Activated T-helper 1 cell treated with anti-CD3 and anti-CD28 coated beads, Interleukin-12 subunit alpha, Interleukin-12 subunit beta, Interleukin-2, Interleukin-4 antibody, amounts not matched to agents 30 ng/mL and 10 ng/mL and 1 ng/mL, durations not matched to agents 14 hours and 24 hours and 36 hours (primary cell): ENCODE measurements at regions not wholly inside any gene's neighbourhood (a gene's known extent, or its start where the extent isn't known, plus 50 kb on each side); places are given as distances from the start of the nearest gene placed in this dataset.

Source experiments
- DNase-seq: peaks from one replicate; pipeline ENCODE4 v3.0.0; 2021; ENCODE audit warnings: low spot score
- H3K27ac Mint-ChIP-seq: one replicate; pipeline ENCODE4 v1.8.0; 2021; ENCODE audit warnings: mild to moderate bottlenecking, mixed read lengths
- H3K27me3 Mint-ChIP-seq: one replicate; pipeline ENCODE4 v1.8.0; 2022; ENCODE audit warnings: mild to moderate bottlenecking, moderate library complexity, mixed read lengths; ENCODE audit not compliant: insufficient read depth
- H3K36me3 Mint-ChIP-seq: one replicate; pipeline ENCODE4 v1.8.0; 2021; ENCODE audit warnings: low read depth, mixed read lengths
- H3K4me1 Mint-ChIP-seq: one replicate; pipeline ENCODE4 v1.8.0; 2021; ENCODE audit warnings: low read depth, mixed read lengths
- H3K4me3 Mint-ChIP-seq: one replicate; pipeline ENCODE4 v1.8.0; 2021; ENCODE audit warnings: mild to moderate bottlenecking, moderate library complexity, mixed read lengths
- H3K9me3 Mint-ChIP-seq: one replicate; pipeline ENCODE4 v1.8.0; 2021; ENCODE audit warnings: mixed read lengths
- intact Hi-C: fragments of 100-400 bp; cut with micrococcal nuclease; formaldehyde crosslinking; loops from one replicate; pipeline ENCODE4 v1.15.1; 2024

DNA sequence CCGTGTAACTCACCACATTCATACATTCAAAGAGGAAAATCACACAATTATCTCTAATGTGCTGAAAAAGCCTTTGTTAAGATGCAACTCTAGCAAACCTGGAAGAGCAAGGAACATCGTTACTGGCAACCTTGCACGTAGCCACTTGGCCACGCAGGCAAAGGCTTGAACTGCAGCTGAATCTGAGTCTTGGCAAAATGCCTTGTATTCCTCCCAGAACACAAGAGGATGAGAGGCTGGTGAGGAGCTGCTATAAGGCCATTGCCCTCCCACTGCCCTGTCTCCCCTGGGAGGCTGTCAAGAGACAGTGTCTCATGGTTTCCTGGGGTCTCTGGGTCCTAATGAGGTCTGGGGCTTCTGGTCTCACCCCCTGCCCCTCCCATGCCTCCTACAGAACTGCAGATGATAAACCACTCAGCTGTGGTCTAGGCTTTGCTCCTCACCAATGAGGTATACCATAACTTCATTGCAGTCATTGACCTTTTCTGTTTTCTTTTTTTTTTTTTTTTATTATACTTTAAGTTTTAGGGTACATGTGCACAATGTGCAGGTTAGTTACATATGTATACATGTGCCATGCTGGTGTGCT is 141.4 kb downstream of the SPP2 start:
- DNase-seq = no peak
- H3K36me3 Mint-ChIP-seq = peaks cover 3% of the 10 kb centered on the region
- no peak overlapping the region for H3K27ac Mint-ChIP-seq
- H3K27me3 Mint-ChIP-seq = peaks cover 18% of the 10 kb centered on the region
- H3K4me3 Mint-ChIP-seq = no peak overlapping the region
- H3K9me3 Mint-ChIP-seq = peaks cover 21% of the 10 kb centered on the region
- no peaks in the 10 kb centered on the region for H3K4me1 Mint-ChIP-seq
- intact Hi-C loops = no loop called here

DNA sequence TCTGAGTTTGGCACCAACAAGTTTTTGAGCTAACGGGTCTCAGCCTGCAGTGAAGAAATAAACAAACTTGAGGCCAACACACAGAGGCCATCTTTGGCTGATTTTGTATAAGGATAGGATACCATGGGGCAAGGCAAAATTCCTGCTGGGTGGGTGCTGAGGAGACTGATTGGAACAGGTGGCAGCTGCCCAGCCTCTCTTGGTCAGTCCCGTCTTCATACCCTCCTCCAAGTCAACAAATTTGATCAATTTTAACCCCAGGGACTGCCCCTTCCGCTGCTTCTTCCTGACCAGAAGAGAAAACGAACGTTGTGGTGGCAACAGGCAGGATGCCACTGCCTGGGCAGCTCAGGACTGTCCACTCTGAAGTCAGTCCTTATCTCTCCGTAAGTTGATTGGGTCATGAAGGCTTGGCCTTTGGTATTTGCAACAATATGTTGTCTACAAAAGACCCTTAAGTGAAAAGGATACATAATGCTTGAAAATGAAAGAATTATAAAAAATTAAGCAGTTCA is 139.3 kb downstream of the SPP2 start:
- intact Hi-C loops = no loop called here
- Mint-ChIP-seq H3K27me3 (peaks cover 13% of the 10 kb centered on the region), H3K9me3 (peaks cover 6% of the 10 kb centered on the region), H3K36me3 (no peaks in the 10 kb centered on the region), H3K4me3 (no peak overlapping the region), H3K4me1 (no peaks in the 10 kb centered on the region), H3K27ac (no peak overlapping the region)
- no peak for DNase-seq

DNA sequence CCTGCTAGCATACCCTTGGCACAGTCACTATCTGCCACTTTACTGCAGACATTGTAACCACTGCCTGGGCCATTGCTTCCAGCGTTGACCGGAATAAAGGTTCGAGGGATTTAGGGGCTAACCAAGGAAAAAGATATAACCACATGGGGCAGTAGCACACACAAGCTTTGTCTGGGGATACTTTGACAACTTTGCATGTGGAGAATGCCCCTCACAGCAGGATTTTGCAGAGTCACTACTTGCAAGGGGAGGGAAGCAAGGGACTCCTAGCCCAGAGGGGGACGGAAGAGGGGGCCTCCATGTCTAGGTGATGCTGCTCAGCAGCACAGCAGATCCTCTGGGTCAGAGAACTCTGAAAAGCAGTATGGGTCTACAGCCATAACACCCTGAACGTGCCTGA is 138.7 kb downstream of the SPP2 start:
- no peak for DNase-seq
- H3K27ac Mint-ChIP-seq = no peak overlapping the region
- intact Hi-C loops = no loop called here
- H3K36me3 Mint-ChIP-seq = no peaks in the 10 kb centered on the region
- H3K9me3 Mint-ChIP-seq = peaks cover 3% of the 10 kb centered on the region
- no peaks in the 10 kb centered on the region for H3K4me1 Mint-ChIP-seq
- no peak overlapping the region for H3K4me3 Mint-ChIP-seq
- peaks cover 11% of the 10 kb centered on the region for H3K27me3 Mint-ChIP-seq

DNA sequence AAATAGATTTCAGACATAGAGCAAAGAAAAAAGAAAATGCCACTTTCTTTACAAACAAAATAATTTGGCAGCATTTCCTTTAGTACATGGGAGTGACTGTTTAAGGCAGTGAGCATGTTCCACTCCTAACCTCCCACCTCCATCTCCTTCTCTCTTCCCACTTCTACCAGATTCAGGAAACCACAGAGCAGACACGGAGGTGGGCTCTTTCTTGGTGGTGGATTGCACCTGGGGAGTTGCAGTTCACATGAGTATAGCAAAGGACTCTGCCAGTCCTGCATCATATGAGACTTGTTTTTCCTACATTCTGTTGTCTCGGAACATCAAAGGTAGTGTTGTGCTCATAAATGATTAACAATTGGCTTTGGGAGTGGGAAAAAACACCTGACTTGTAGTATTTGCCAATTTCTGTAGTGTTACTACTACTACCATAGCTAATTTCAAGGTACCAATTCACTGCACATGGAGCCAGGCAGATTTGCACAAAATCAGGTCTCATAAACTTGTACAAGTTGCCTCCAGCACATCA is 137.2 kb downstream of the SPP2 start:
- intact Hi-C loops = no loop called here
- no peak overlapping the region for H3K4me3 Mint-ChIP-seq
- H3K27ac Mint-ChIP-seq = no peak overlapping the region
- DNase-seq = no peak
- peaks cover 13% of the 10 kb centered on the region for H3K27me3 Mint-ChIP-seq
- H3K4me1 Mint-ChIP-seq = no peaks in the 10 kb centered on the region
- no peaks in the 10 kb centered on the region for H3K36me3 Mint-ChIP-seq
- no peaks in the 10 kb centered on the region for H3K9me3 Mint-ChIP-seq

DNA sequence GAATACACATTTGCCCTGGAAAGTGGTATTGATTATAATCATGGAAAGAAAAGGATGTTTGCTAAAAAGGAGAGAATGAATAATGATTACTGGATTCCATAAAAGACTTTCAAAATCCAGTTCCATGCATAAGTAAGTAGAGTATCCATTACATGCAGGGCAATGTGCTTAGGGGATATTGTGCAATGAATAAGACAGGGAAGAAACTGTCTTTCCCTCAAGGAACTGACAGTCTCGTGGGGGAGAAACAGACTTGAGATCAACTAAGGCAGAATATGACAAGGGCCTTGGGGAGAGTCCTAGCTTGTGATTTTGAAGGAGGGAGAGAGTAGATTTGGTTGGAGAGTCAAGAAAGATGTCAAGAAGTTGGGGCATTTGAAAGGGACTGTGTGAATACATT is 130.6 kb downstream of the SPP2 start:
- Mint-ChIP-seq H3K4me3 (no peak overlapping the region), H3K9me3 (no peaks in the 10 kb centered on the region), H3K27me3 (peaks cover 35% of the 10 kb centered on the region), H3K36me3 (peaks cover 1% of the 10 kb centered on the region), H3K4me1 (no peaks in the 10 kb centered on the region), H3K27ac (no peak overlapping the region)
- no peak for DNase-seq
- intact Hi-C loops = no loop called here

DNA sequence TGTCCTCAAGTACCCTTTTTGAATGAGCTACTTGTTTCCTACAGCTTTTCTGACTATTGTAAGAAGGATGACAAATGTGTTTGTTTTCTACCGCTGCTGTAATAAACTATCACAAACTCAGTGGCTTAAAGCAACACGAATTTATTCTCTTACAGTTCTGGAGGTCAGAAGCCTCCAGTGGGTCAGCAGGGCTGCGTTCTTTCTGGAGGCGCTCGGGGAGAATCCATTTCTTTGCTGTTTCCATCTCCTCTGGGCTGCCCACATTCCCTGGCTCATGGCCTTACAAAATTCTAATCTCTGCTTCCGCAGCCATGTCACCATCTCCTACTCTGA is 128.5 kb downstream of the SPP2 start:
- Mint-ChIP-seq H3K9me3 (no peaks in the 10 kb centered on the region), H3K36me3 (peaks cover 1% of the 10 kb centered on the region), H3K27me3 (peaks cover 31% of the 10 kb centered on the region), H3K4me3 (no peak overlapping the region), H3K27ac (no peak overlapping the region), H3K4me1 (no peaks in the 10 kb centered on the region)
- intact Hi-C loops = no loop called here
- no peak for DNase-seq

DNA sequence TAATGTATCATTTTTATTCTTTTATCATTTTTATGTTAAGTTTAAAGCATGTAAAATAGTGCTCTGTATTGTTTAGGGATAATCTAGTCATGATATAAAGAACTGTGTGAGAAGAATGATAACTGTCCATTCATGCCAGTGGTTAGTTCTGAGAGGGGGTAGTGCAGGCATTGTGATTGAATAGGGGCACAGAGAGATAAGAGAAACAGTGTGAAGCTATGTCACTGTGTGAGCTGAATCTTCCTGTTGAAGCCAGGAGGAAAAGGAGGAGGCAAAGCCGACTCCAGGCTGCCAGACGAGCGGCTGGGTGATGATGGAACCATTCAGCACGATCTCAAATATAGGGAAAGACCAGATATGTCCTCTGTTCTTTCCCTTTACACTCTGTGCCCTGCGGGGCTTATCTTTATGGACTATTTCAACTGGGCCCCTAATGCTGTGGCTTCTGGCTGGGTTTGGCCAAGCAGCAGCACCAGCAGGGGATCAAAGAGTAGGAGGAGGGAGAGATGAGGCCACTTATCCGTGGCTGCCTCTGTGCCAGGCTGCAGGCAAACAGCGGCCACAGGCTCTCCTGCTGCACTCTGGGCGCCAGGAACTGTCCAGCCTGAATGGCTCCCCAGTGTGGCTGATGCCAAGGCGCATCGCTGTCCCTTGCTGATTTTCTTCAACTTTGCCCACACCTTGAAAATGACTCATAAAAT is 128.0 kb downstream of the SPP2 start:
- intact Hi-C loops = no loop called here
- no peak overlapping the region for H3K27ac Mint-ChIP-seq
- H3K9me3 Mint-ChIP-seq = no peaks in the 10 kb centered on the region
- peaks cover 1% of the 10 kb centered on the region for H3K36me3 Mint-ChIP-seq
- H3K4me3 Mint-ChIP-seq = no peak overlapping the region
- peaks cover 31% of the 10 kb centered on the region for H3K27me3 Mint-ChIP-seq
- no peak for DNase-seq
- no peaks in the 10 kb centered on the region for H3K4me1 Mint-ChIP-seq

DNA sequence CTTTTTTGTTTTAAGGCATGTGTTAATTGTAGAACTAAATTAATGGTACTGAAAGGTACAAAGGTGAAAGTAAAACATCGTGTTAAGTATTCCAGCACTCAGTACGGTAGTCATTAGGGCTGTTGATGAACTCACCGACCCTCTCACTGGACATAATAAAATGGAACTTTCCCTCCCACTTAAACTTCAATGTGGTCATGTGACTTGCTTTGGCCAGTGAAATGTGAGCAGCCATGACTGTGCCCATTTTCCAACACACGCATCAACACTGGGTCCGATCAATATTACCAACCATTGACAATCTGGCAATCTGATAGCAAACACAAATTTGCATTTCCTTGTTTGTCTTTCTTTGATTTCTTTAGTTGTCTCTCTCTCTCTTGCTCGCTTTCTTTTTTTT is 125.1 kb downstream of the SPP2 start:
- H3K9me3 Mint-ChIP-seq = no peaks in the 10 kb centered on the region
- intact Hi-C loops = no loop called here
- peaks cover 1% of the 10 kb centered on the region for H3K36me3 Mint-ChIP-seq
- peaks cover 13% of the 10 kb centered on the region for H3K27me3 Mint-ChIP-seq
- H3K4me1 Mint-ChIP-seq = peaks cover 6% of the 10 kb centered on the region
- DNase-seq = no peak
- no peak overlapping the region for H3K4me3 Mint-ChIP-seq
- H3K27ac Mint-ChIP-seq = no peak overlapping the region

DNA sequence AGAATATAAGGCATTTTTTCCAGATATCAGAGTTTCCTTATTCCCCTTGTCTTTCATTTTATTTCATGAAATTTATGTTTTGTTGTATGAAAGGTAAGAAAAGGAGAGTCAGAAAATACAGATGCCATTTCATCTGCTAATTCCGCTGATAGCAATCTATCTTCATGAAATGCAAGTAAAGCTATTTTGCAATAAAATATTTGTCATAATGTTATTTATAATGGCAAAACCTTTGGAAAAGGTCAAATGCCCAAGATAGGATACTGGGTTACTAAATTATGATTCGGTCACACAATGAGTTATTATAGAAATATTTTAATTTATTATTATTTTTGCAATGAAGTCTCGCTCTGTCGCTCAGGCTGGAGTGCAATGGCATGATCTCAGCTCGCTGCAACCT is 124.2 kb downstream of the SPP2 start:
- Mint-ChIP-seq H3K9me3 (no peaks in the 10 kb centered on the region), H3K27ac (no peak overlapping the region), H3K4me3 (no peak overlapping the region), H3K36me3 (peaks cover 1% of the 10 kb centered on the region), H3K4me1 (peaks cover 6% of the 10 kb centered on the region), H3K27me3 (peaks cover 9% of the 10 kb centered on the region)
- no peak for DNase-seq
- intact Hi-C loops = no loop called here

DNA sequence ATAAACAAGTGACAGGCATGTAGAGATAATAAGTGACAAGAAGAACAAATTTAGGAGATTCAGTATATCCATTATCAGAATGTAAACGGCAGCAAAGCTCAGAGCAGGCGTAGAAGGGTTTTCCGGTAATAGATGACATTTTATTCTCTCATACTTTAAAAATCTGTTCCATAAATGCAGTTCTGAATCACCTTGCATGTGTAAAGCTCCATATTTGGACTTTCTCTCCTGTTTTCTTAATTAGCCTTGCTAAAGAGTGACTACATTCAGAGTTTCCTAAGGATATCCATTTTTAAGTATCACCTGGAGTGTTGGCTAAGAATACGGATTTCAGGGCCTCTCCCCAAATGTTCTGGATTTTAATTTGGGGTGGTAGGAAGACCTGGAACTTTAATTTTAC is 122.0 kb downstream of the SPP2 start:
- intact Hi-C loops = no loop called here
- Mint-ChIP-seq H3K4me3 (no peak overlapping the region), H3K27ac (no peak overlapping the region), H3K36me3 (peaks cover under 1% of the 10 kb centered on the region), H3K9me3 (no peaks in the 10 kb centered on the region), H3K4me1 (peaks cover 6% of the 10 kb centered on the region), H3K27me3 (peaks cover 2% of the 10 kb centered on the region)
- DNase-seq = no peak

DNA sequence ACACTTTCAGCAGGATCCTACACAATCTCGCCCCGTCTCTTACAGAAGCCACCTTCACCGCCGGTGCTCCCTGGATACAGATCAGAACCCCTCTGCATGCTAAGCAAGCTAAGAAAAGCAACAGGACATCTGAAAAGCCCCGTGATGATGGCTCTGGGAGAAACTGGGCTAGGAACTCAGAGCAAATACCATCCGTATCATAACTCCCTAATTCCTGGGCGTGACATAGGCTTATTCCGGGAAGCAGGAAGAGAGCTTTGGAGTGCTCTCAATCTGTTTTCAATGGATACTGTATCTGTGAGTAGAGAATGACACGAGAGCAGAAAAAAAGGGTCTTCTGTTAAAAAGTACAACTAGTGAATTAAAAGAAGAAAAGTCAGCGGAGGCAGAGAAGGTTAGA is 121.6 kb downstream of the SPP2 start:
- no peaks in the 10 kb centered on the region for H3K36me3 Mint-ChIP-seq
- no peak overlapping the region for H3K4me3 Mint-ChIP-seq
- peaks cover 2% of the 10 kb centered on the region for H3K27me3 Mint-ChIP-seq
- no peak overlapping the region for H3K27ac Mint-ChIP-seq
- H3K4me1 Mint-ChIP-seq = peaks cover 6% of the 10 kb centered on the region
- intact Hi-C loops = no loop called here
- no peaks in the 10 kb centered on the region for H3K9me3 Mint-ChIP-seq
- no peak for DNase-seq

DNA sequence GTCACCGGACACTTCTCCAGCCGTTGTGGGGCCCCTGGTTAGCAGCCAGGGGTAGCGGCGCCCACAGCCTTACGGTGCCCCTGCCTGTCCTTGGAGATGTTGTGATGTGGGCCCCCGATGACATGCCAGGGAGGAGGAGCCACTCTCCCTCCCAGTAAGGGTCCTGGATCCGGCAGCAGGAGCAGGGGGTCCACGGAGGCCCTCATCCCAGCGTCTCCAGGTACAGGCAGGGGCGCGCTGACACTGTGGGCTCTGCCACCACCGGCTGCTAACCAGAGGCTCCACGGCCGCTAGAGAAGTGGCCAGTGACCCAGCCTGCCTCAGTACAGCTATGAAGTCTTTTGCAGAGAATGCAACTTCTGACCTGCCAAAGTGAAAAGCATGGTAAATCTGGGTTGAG is 121.2 kb downstream of the SPP2 start:
- H3K27me3 Mint-ChIP-seq = peaks cover 2% of the 10 kb centered on the region
- H3K27ac Mint-ChIP-seq = no peak overlapping the region
- H3K9me3 Mint-ChIP-seq = no peaks in the 10 kb centered on the region
- no peak overlapping the region for H3K4me3 Mint-ChIP-seq
- intact Hi-C loops = no loop called here
- no peaks in the 10 kb centered on the region for H3K36me3 Mint-ChIP-seq
- peaks cover 6% of the 10 kb centered on the region for H3K4me1 Mint-ChIP-seq
- DNase-seq = no peak

DNA sequence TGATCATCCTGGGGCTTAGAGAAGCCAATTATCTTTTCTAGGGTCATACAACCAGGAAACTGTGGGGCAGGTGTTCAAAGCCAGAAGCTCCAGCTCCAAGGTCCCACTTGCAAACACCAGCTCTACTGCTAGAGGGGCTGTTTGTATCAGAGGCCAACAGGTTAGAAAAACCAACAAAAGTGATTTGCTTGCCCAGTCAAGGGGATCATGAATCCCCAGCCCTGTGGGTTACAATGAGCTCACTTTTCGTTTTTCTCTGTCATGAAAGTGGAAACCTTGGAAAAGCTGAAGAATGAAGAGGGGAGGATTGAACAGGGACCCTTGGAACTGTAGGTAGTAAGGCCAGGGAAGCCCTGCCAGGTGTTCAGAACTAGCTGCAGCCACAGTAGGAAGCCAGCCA is 119.2 kb downstream of the SPP2 start:
- Mint-ChIP-seq H3K27me3 (peaks cover 2% of the 10 kb centered on the region), H3K4me1 (peaks cover 9% of the 10 kb centered on the region), H3K27ac (no peak overlapping the region), H3K4me3 (no peak overlapping the region), H3K36me3 (no peaks in the 10 kb centered on the region), H3K9me3 (no peaks in the 10 kb centered on the region)
- DNase-seq = no peak
- intact Hi-C loops = no loop called here
